Muscle of leg (tissue), 3 donors: ENCODE measurements at regions not wholly inside any gene's neighbourhood (a gene's known extent, or its start where the extent isn't known, plus 50 kb on each side); places are given as distances from the start of the nearest gene placed in this dataset.

Experiments
- DNase-seq: peaks from one replicate; pipeline ENCODE4 v3.0.0; 2013
- H3K27ac ChIP-seq: one replicate; pipeline ENCODE4 v1.5.1; 2013; ENCODE audit warnings: mild to moderate bottlenecking, low read length, control low read depth
- H3K27me3 ChIP-seq: one replicate; pipeline ENCODE4 v1.6.1; 2013; ENCODE audit warnings: low read length; ENCODE audit not compliant: control insufficient read depth, insufficient read depth
- H3K36me3 ChIP-seq: one replicate; pipeline ENCODE4 v1.6.1; 2013; ENCODE audit warnings: low read length; ENCODE audit not compliant: control insufficient read depth, insufficient read depth
- H3K4me1 ChIP-seq: one replicate; pipeline ENCODE4 v1.6.1; 2013; ENCODE audit warnings: low read length; ENCODE audit not compliant: control insufficient read depth, insufficient read depth
- H3K4me3 ChIP-seq: one replicate; pipeline ENCODE4 v1.5.1; 2013; ENCODE audit warnings: low read length, control low read depth
- H3K9me3 ChIP-seq: replicated peaks from 2 replicates; pipeline ENCODE4 v1.6.1; 2013; ENCODE audit warnings: low read depth, low read length; ENCODE audit not compliant: control insufficient read depth
- WGBS: methylation state at CpG from one replicate; pipeline ENCODE4 v1.1.5; 2013; ENCODE audit warnings: missing lambda C conversion rate; ENCODE audit not compliant: insufficient coverage; 5-methylcytosine and 5-hydroxymethylcytosine counted together

- Histone ChIP-seq H3K4me3 (no peak overlapping the region), H3K36me3 (no peaks in the 10 kb centered on the region), H3K27ac (no peak overlapping the region), H3K4me1 (no peaks in the 10 kb centered on the region), H3K27me3 (no peaks in the 10 kb centered on the region), H3K9me3 (no peaks in the 10 kb centered on the region)
- no CpG with 5 or more reads among the region's 2 CpGs for WGBS
- DNase-seq: no peak
Observed at GRCh38 chr2:18301421-18302139, 258.9 kb downstream of the RDH14 start.

GRCh38 chr2:18299423-18300212 is 260.8 kb downstream of the RDH14 start:
- no peak for DNase-seq
- 81% methylated on average over 6 of the region's 9 CpGs for WGBS
- Histone ChIP-seq H3K4me3 (no peak overlapping the region), H3K4me1 (no peaks in the 10 kb centered on the region), H3K36me3 (no peaks in the 10 kb centered on the region), H3K27me3 (no peaks in the 10 kb centered on the region), H3K27ac (no peak overlapping the region), H3K9me3 (no peaks in the 10 kb centered on the region)

- H3K9me3 ChIP-seq: no peaks in the 10 kb centered on the region
- no peak for DNase-seq
- no peak overlapping the region for H3K27ac ChIP-seq
- H3K4me1 ChIP-seq: no peaks in the 10 kb centered on the region
- no peak overlapping the region for H3K4me3 ChIP-seq
- no CpG with 5 or more reads among the region's 6 CpGs for WGBS
- H3K36me3 ChIP-seq: no peaks in the 10 kb centered on the region
- no peaks in the 10 kb centered on the region for H3K27me3 ChIP-seq
Observed at GRCh38 chr2:18297534-18298058, 262.9 kb downstream of the RDH14 start.

GRCh38 chr2:18290386-18290785 is 270.1 kb downstream of the RDH14 start:
- Histone ChIP-seq H3K4me3 (no peak overlapping the region), H3K9me3 (no peaks in the 10 kb centered on the region), H3K36me3 (no peaks in the 10 kb centered on the region), H3K27me3 (no peaks in the 10 kb centered on the region), H3K4me1 (no peaks in the 10 kb centered on the region), H3K27ac (no peak overlapping the region)
- DNase-seq: no peak

- Histone ChIP-seq H3K4me1 (no peaks in the 10 kb centered on the region), H3K36me3 (no peaks in the 10 kb centered on the region), H3K4me3 (no peak overlapping the region), H3K27me3 (no peaks in the 10 kb centered on the region), H3K9me3 (no peaks in the 10 kb centered on the region), H3K27ac (no peak overlapping the region)
- DNase-seq: no peak
Observed at GRCh38 chr2:18286897-18287296, 273.6 kb downstream of the RDH14 start.

GRCh38 chr2:18284331-18284730 is 276.1 kb downstream of the RDH14 start:
- Histone ChIP-seq H3K27ac (no peak overlapping the region), H3K4me1 (no peaks in the 10 kb centered on the region), H3K4me3 (no peak overlapping the region), H3K36me3 (no peaks in the 10 kb centered on the region), H3K27me3 (no peaks in the 10 kb centered on the region), H3K9me3 (no peaks in the 10 kb centered on the region)
- WGBS: no CpG with 5 or more reads among the region's 4 CpGs
- DNase-seq: no peak

- no peak overlapping the region for H3K4me3 ChIP-seq
- H3K4me1 ChIP-seq: no peaks in the 10 kb centered on the region
- H3K27ac ChIP-seq: no peak overlapping the region
- no peaks in the 10 kb centered on the region for H3K9me3 ChIP-seq
- H3K36me3 ChIP-seq: no peaks in the 10 kb centered on the region
- DNase-seq: no peak
- H3K27me3 ChIP-seq: no peaks in the 10 kb centered on the region
Observed at GRCh38 chr2:18282026-18282425, 278.4 kb downstream of the RDH14 start.

- Histone ChIP-seq H3K27me3 (no peaks in the 10 kb centered on the region), H3K36me3 (no peaks in the 10 kb centered on the region), H3K4me1 (no peaks in the 10 kb centered on the region), H3K4me3 (no peak overlapping the region), H3K27ac (no peak overlapping the region), H3K9me3 (no peaks in the 10 kb centered on the region)
- DNase-seq: no peak
- WGBS: no CpG with 5 or more reads among the region's 4 CpGs
Observed at GRCh38 chr2:18276583-18277075, 283.8 kb downstream of the RDH14 start.

- no peak overlapping the region for H3K27ac ChIP-seq
- no peaks in the 10 kb centered on the region for H3K9me3 ChIP-seq
- H3K36me3 ChIP-seq: no peaks in the 10 kb centered on the region
- H3K27me3 ChIP-seq: no peaks in the 10 kb centered on the region
- DNase-seq: no peak
- H3K4me3 ChIP-seq: no peak overlapping the region
- no peaks in the 10 kb centered on the region for H3K4me1 ChIP-seq
Observed at GRCh38 chr2:18273205-18273604, 287.2 kb downstream of the RDH14 start.

GRCh38 chr2:18272148-18272494 is 288.3 kb downstream of the RDH14 start:
- WGBS: 88% methylated on average over 4 of the region's 10 CpGs
- Histone ChIP-seq H3K36me3 (no peaks in the 10 kb centered on the region), H3K27ac (no peak overlapping the region), H3K9me3 (no peaks in the 10 kb centered on the region), H3K4me1 (no peaks in the 10 kb centered on the region), H3K27me3 (no peaks in the 10 kb centered on the region), H3K4me3 (no peak overlapping the region)
- DNase-seq: no peak
